ENCODE measurements at regions not wholly inside any gene's neighbourhood (a gene's known extent, or its start where the extent isn't known, plus 50 kb on each side); places are given as distances from the start of the nearest gene placed in this dataset.

DNA sequence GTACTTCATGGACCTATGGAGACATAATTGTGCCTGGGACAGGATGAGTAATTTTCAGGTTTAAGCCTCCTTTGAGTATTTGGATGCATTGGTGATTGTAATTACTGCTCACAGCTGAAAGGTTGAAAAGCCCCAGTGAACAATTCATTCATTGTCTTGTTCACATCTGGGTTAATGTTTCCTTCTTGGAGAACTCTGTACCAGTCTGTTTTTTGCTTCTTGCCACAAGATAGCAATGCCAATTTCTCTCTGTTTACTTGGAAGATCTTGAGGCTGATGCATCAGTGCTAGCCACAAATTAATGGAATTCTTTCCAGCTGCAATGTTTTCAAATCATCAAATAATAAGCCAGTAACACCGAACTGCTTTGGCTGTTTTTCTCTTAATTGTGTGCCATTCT lies 207.8 kb downstream of the BMP2 start:
- TF ChIP-seq, protein P1, sequence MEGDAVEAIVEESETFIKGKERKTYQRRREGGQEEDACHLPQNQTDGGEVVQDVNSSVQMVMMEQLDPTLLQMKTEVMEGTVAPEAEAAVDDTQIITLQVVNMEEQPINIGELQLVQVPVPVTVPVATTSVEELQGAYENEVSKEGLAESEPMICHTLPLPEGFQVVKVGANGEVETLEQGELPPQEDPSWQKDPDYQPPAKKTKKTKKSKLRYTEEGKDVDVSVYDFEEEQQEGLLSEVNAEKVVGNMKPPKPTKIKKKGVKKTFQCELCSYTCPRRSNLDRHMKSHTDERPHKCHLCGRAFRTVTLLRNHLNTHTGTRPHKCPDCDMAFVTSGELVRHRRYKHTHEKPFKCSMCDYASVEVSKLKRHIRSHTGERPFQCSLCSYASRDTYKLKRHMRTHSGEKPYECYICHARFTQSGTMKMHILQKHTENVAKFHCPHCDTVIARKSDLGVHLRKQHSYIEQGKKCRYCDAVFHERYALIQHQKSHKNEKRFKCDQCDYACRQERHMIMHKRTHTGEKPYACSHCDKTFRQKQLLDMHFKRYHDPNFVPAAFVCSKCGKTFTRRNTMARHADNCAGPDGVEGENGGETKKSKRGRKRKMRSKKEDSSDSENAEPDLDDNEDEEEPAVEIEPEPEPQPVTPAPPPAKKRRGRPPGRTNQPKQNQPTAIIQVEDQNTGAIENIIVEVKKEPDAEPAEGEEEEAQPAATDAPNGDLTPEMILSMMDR (IDR thresholded peaks at IDR 0.05): no peak
- no peak for TF ChIP-seq POLR2A (IDR thresholded peaks at IDR 0.05)
